Activated CD4-positive, alpha-beta T cell treated with anti-CD3 and anti-CD28 coated beads for 36 hours (primary cell): ENCODE measurements at regions not wholly inside any gene's neighbourhood (a gene's known extent, or its start where the extent isn't known, plus 50 kb on each side); places are given as distances from the start of the nearest gene placed in this dataset.

Experiments used
- ATAC-seq: fragments of 200-7000 bp; cut with Tn5 transposase; one replicate; pipeline ENCODE4 v1.10.0; 2021; ENCODE audit warnings: mild to moderate bottlenecking, moderate library complexity
- CTCF ChIA-PET: fragments of 350-600 bp; sonication (Branson Sonifier 250); formaldehyde crosslinking; loops from one replicate; lab custom pipeline; 2021; ENCODE audit warnings: antibody characterized with exemption; lab: Charles Lee
- POLR2A ChIA-PET: fragments of 350-600 bp; sonication (Branson Sonifier 250); formaldehyde crosslinking; loops from one replicate; lab custom pipeline; 2021; ENCODE audit warnings: antibody characterized with exemption, inconsistent platforms; lab: Charles Lee
- DNase-seq: peaks from one replicate; pipeline ENCODE4 v3.0.0-alpha.2; 2020
- H3K27ac Mint-ChIP-seq: one replicate; pipeline ENCODE4 v1.8.0; 2021; ENCODE audit warnings: mixed read lengths
- H3K27me3 Mint-ChIP-seq: one replicate; pipeline ENCODE4 v1.8.0; 2021; ENCODE audit warnings: mixed read lengths
- H3K36me3 Mint-ChIP-seq: one replicate; pipeline ENCODE4 v1.8.0; 2021; ENCODE audit warnings: low read depth, mixed read lengths
- H3K4me1 Mint-ChIP-seq: one replicate; pipeline ENCODE4 v1.8.0; 2021; ENCODE audit warnings: mixed read lengths
- H3K4me3 Mint-ChIP-seq: one replicate; pipeline ENCODE4 v1.8.0; 2021; ENCODE audit warnings: mild to moderate bottlenecking, moderate library complexity, mixed read lengths
- H3K9me3 Mint-ChIP-seq: one replicate; pipeline ENCODE4 v1.8.0; 2021; ENCODE audit warnings: low read depth, mixed read lengths
- intact Hi-C, 2 experiments: fragments of 100-400 bp; cut with DNase I in 1 of 2; cut with micrococcal nuclease in 1 of 2; formaldehyde crosslinking; loops; one replicate each; pipeline versions ENCODE4 v1.14.2 to v1.15.1; 2022 to 2024; cut with DNase I, micrococcal nuclease

- no peaks in the 10 kb centered on the region for H3K36me3 Mint-ChIP-seq
- POLR2A ChIA-PET: interaction anchor here (0.6 kb wide), 1 partner anchor 119 kb away, joined by 3 read pairs; no protein-coding TSS in a partner anchor
Measured at GRCh38 chr11:88448131-88448670, 110.7 kb upstream of the CTSC start.

DNA sequence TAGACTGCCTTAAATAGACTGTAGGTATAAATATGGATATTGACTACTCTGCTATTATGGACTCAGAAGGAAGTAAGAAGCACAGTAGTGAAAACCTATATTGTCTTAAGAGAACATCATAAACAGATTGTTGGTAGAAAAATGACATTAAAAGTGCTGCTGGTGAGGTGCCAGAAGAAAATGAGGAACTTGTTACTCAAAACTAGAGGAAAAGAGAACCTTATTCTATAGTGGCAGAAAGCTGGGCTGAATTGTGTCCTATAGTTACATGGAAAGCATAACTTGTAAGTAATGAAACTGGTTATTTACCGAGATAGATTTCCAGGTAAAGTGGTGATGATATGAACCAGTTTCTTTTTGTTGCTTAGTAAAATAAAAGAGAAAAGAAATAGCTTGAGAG, 109.7 kb upstream of the CTSC start:
- DNase-seq (no peak), ATAC-seq (no peak)
- Mint-ChIP-seq H3K4me3 (no peak overlapping the region), H3K9me3 (peaks cover 5% of the 10 kb centered on the region), H3K4me1 (no peaks in the 10 kb centered on the region), H3K27me3 (peaks cover 1% of the 10 kb centered on the region), H3K27ac (no peak overlapping the region), H3K36me3 (no peaks in the 10 kb centered on the region)
- ChIA-PET POLR2A (interaction anchor here (0.7 kb wide), 1 partner anchor 260 kb away, joined by 3 read pairs; no protein-coding TSS in a partner anchor), CTCF (interaction anchor here (0.5 to 1.3 kb wide), 3 partner anchors 37 to 1168 kb away, joined by 4 read pairs; no protein-coding TSS in a partner anchor)
- intact Hi-C loops: no loop called here

More at GRCh38 chr11:88448131-88448670, 110.7 kb upstream of the CTSC start:
- DNase-seq (no peak), ATAC-seq (no peak)
- Mint-ChIP-seq H3K9me3 (peaks cover 5% of the 10 kb centered on the region), H3K4me1 (no peaks in the 10 kb centered on the region), H3K27me3 (peaks cover 1% of the 10 kb centered on the region), H3K27ac (no peak overlapping the region), H3K4me3 (no peak overlapping the region)
- CTCF ChIA-PET: interaction anchor here (0.7 to 1.3 kb wide), 3 partner anchors 14 to 1169 kb away, joined by 4 read pairs; no protein-coding TSS in a partner anchor
- intact Hi-C loops: no loop called here

- CTCF ChIA-PET: no interaction called here
- intact Hi-C loops: no loop called here
- ATAC-seq (no peak), DNase-seq (no peak)
- H3K4me3 Mint-ChIP-seq: no peak overlapping the region
- H3K27me3 Mint-ChIP-seq: no peaks in the 10 kb centered on the region
- peaks cover 2% of the 10 kb centered on the region for H3K36me3 Mint-ChIP-seq
- H3K27ac Mint-ChIP-seq: no peak overlapping the region
- peaks cover 5% of the 10 kb centered on the region for H3K4me1 Mint-ChIP-seq
- POLR2A ChIA-PET: no interaction called here
- H3K9me3 Mint-ChIP-seq: peaks cover 4% of the 10 kb centered on the region
Measured at GRCh38 chr11:88439356-88439755, 101.8 kb upstream of the CTSC start.

DNA sequence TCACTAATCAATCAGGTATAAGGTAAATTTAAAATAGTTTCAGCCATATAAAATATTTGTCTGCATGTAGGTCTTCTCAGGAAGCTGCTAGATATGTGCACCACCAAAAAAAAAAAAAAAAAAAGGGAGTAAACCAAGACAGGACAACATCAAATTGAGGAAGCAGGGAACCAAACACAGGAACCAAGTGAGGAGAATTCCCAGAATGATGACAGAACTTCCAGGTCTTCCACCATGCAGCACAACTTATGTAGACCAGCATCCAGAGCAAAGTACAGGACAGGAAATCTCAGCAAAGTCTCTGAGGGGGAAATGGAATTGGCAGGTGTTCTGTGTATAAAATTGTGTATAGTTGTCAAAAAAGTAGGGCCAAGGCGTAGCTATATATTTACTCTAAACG, 101.2 kb upstream of the CTSC start:
- Mint-ChIP-seq H3K36me3 (peaks cover 2% of the 10 kb centered on the region), H3K27ac (no peak overlapping the region), H3K9me3 (peaks cover 4% of the 10 kb centered on the region), H3K27me3 (no peaks in the 10 kb centered on the region), H3K4me3 (no peak overlapping the region), H3K4me1 (peaks cover 5% of the 10 kb centered on the region)
- intact Hi-C loops: no loop called here
- CTCF ChIA-PET: no interaction called here
- ATAC-seq (no peak), DNase-seq (no peak)
- POLR2A ChIA-PET: no interaction called here

- no peaks in the 10 kb centered on the region for H3K27me3 Mint-ChIP-seq
- DNase-seq: no peak
- no peak overlapping the region for H3K27ac Mint-ChIP-seq
- POLR2A ChIA-PET: no interaction called here
- H3K4me3 Mint-ChIP-seq: no peak overlapping the region
- peak; percentile 66 for ATAC-seq
- intact Hi-C loops: no loop called here
- peaks cover 5% of the 10 kb centered on the region for H3K4me1 Mint-ChIP-seq
- H3K36me3 Mint-ChIP-seq: peaks cover 2% of the 10 kb centered on the region
- CTCF ChIA-PET: no interaction called here
- H3K9me3 Mint-ChIP-seq: peaks cover 4% of the 10 kb centered on the region
Measured at GRCh38 chr11:88435415-88435814, 97.9 kb upstream of the CTSC start.

DNA sequence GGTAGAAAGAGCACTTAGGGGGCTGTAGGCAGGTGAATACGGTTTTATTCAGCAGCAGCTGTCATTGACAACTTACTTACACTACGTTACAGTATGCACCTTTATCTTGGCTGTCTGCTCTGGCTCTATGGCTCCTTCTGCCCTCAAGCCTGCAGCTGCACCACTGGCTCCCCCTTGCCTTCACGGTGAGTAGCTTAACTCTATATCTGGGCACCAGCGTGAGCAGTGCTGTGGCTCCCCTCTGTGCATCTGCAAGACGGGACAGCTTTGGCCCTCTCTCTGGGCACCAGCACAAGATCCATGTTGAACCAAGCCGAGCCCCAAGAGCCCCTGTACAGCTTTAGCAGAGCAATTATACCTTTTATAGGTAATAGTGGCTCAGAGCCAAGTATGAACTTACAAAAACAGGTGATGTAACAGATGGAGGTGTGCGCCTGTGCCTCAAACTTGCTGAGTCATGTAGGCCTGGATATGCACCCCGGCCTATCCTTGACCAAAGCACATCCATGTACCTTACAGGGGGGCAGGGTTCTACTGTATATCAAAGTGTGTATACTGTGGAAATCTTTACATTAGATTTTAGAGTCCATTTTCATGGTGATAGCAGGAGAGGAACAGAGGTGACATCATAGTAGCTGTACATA, 96.9 kb upstream of the CTSC start:
- peaks cover 2% of the 10 kb centered on the region for H3K36me3 Mint-ChIP-seq
- no peak overlapping the region for H3K4me3 Mint-ChIP-seq
- POLR2A ChIA-PET: no interaction called here
- no peak overlapping the region for H3K27ac Mint-ChIP-seq
- intact Hi-C loops: no loop called here
- CTCF ChIA-PET: interaction anchor here (0.6 kb wide), 1 partner anchor 107 kb away, joined by 3 read pairs; no protein-coding TSS in a partner anchor
- ATAC-seq: no peak
- H3K27me3 Mint-ChIP-seq: no peaks in the 10 kb centered on the region
- H3K9me3 Mint-ChIP-seq: peaks cover 4% of the 10 kb centered on the region
- DNase-seq: peak; percentile 16
- H3K4me1 Mint-ChIP-seq: peaks cover 5% of the 10 kb centered on the region

GRCh38 chr11:88433536-88434230, 96.1 kb upstream of the CTSC start:
- H3K9me3 Mint-ChIP-seq: peaks cover 4% of the 10 kb centered on the region
- no peak overlapping the region for H3K27ac Mint-ChIP-seq
- intact Hi-C loops: no loop called here
- no peak for DNase-seq
- ChIA-PET POLR2A (no interaction called here), CTCF (no interaction called here)
- ATAC-seq: no peak
- peaks cover 5% of the 10 kb centered on the region for H3K4me1 Mint-ChIP-seq
- no peaks in the 10 kb centered on the region for H3K27me3 Mint-ChIP-seq
- H3K36me3 Mint-ChIP-seq: peaks cover 2% of the 10 kb centered on the region
- no peak overlapping the region for H3K4me3 Mint-ChIP-seq

GRCh38 chr11:88431675-88432341, 94.3 kb upstream of the CTSC start:
- no peak for ATAC-seq
- DNase-seq: no peak
- Mint-ChIP-seq H3K9me3 (peaks cover 2% of the 10 kb centered on the region), H3K4me1 (peaks cover 5% of the 10 kb centered on the region), H3K27ac (no peak overlapping the region), H3K4me3 (no peak overlapping the region), H3K27me3 (no peaks in the 10 kb centered on the region), H3K36me3 (peaks cover 2% of the 10 kb centered on the region)
- intact Hi-C loops: no loop called here
- CTCF ChIA-PET: interaction anchor here (0.8 to 1.3 kb wide), 3 partner anchors 10 to 1178 kb away, joined by 3 to 4 read pairs (median 3); no protein-coding TSS in a partner anchor
- POLR2A ChIA-PET: interaction anchor here (1.2 kb wide), 1 partner anchor 197 kb away, joined by 3 read pairs; no protein-coding TSS in a partner anchor

DNA sequence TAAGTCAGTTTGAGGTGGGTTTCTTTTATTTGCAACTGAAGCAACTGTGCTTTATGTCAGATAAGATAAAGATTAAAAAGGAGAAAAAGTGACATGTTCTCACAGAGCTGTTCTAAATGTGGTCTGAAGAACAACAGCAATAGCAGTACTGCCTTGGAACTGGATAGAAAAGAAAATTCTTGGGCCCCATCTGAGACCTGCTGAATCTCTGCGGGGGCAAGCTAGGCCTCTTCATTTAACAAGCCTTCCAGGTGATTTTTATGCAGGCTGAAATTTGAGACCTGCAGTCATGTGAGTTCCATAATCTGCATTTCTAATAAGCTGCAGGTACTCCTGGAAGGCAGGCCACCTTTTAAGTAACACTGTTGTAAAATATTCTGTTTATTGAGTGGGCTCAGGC, 91.4 kb upstream of the CTSC start:
- no peak overlapping the region for H3K4me3 Mint-ChIP-seq
- no peaks in the 10 kb centered on the region for H3K9me3 Mint-ChIP-seq
- CTCF ChIA-PET: interaction anchor here (0.6 to 0.7 kb wide), 2 partner anchors 131 to 402 kb away, joined by 3 read pairs; no protein-coding TSS in a partner anchor
- intact Hi-C loops: no loop called here
- DNase-seq (no peak), ATAC-seq (no peak)
- no peak overlapping the region for H3K27ac Mint-ChIP-seq
- H3K36me3 Mint-ChIP-seq: no peaks in the 10 kb centered on the region
- H3K4me1 Mint-ChIP-seq: peaks cover 15% of the 10 kb centered on the region
- POLR2A ChIA-PET: no interaction called here
- no peaks in the 10 kb centered on the region for H3K27me3 Mint-ChIP-seq

- ChIA-PET POLR2A (no interaction called here), CTCF (no interaction called here)
- DNase-seq: no peak
- no peak overlapping the region for H3K27ac Mint-ChIP-seq
- intact Hi-C loops: no loop called here
- H3K27me3 Mint-ChIP-seq: no peaks in the 10 kb centered on the region
- H3K36me3 Mint-ChIP-seq: no peaks in the 10 kb centered on the region
- no peak overlapping the region for H3K4me3 Mint-ChIP-seq
- ATAC-seq: no peak
- peaks cover 20% of the 10 kb centered on the region for H3K4me1 Mint-ChIP-seq
- no peaks in the 10 kb centered on the region for H3K9me3 Mint-ChIP-seq
Measured at GRCh38 chr11:88427719-88428118, 90.2 kb upstream of the CTSC start.

DNA sequence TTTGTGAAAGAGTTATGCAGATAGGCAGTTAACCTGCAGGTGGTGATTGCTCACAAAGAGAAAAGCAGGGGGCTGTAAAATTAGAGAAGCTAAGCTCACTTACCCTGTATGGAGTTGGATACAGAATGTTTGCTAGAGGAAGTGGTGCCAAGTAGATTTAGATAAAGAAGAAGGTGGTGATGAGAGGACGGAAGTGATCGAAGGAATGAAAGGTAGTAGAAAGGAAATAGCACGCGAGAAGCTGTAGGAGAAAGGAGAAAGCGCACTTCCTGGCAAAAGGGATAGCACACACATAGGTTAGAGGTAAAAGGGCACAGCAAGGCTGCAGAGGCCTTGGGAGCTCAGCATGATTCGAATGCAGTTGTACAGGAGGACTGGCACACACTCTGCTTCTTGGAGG, 87.3 kb upstream of the CTSC start:
- Mint-ChIP-seq H3K4me1 (peaks cover 47% of the 10 kb centered on the region), H3K27me3 (no peaks in the 10 kb centered on the region), H3K9me3 (no peaks in the 10 kb centered on the region), H3K27ac (peak overlapping the region; percentile 62), H3K36me3 (no peaks in the 10 kb centered on the region), H3K4me3 (no peak overlapping the region)
- POLR2A ChIA-PET: no interaction called here
- DNase-seq (no peak), ATAC-seq (no peak)
- intact Hi-C loops: loop anchor here in 1 of 2 experiments (5.0 kb wide), 1 partner anchor 248 kb away; the partner anchor contains the start of gene RAB38
- CTCF ChIA-PET: interaction anchor here (0.6 to 0.9 kb wide), 2 partner anchors 37 to 88 kb away, joined by 3 to 4 read pairs; no protein-coding TSS in a partner anchor
